GM18861 (cell line): ENCODE measurements at regions not wholly inside any gene's neighbourhood (a gene's known extent, or its start where the extent isn't known, plus 50 kb on each side); places are given as distances from the start of the nearest gene placed in this dataset.

Experiments used
- ATAC-seq: cut with Tn5 transposase; IDR thresholded peaks from one replicate; pipeline ENCODE4 v1.9.1; 2021; ENCODE audit not compliant: unreplicated experiment

GRCh38 chr15:95948411-95948810 is 382.1 kb upstream of the NR2F2 start:
- ATAC-seq: no peak

- no peak for ATAC-seq
Observed at GRCh38 chr15:95953032-95953431, 377.5 kb upstream of the NR2F2 start.

- ATAC-seq: no peak
Observed at GRCh38 chr15:95957861-95958260, 372.6 kb upstream of the NR2F2 start.

GRCh38 chr15:95958382-95958781 is 372.1 kb upstream of the NR2F2 start:
- ATAC-seq: no peak

- no peak for ATAC-seq
Observed at GRCh38 chr15:95968856-95969255, 361.6 kb upstream of the NR2F2 start.

GRCh38 chr15:95970326-95970725 is 360.2 kb upstream of the NR2F2 start:
- no peak for ATAC-seq

GRCh38 chr15:95972041-95972553 is 358.4 kb upstream of the NR2F2 start:
- ATAC-seq: no peak

GRCh38 chr15:95972812-95973211 is 357.7 kb upstream of the NR2F2 start:
- ATAC-seq: no peak

- ATAC-seq: peak; percentile 63
Observed at GRCh38 chr15:95973566-95974256, 356.8 kb upstream of the NR2F2 start.

GRCh38 chr15:95975212-95975611 is 355.3 kb upstream of the NR2F2 start:
- ATAC-seq: peak; percentile 31

GRCh38 chr15:95979286-95979685 is 351.2 kb upstream of the NR2F2 start:
- ATAC-seq: no peak

- ATAC-seq: no peak
Observed at GRCh38 chr15:95981209-95981608, 349.3 kb upstream of the NR2F2 start.

- ATAC-seq: no peak
Observed at GRCh38 chr15:95987299-95987698, 343.2 kb upstream of the NR2F2 start.

GRCh38 chr15:95987886-95988573 is 342.5 kb upstream of the NR2F2 start:
- ATAC-seq: no peak

GRCh38 chr15:95988574-95988887 is 342.0 kb upstream of the NR2F2 start:
- ATAC-seq: no peak

GRCh38 chr15:95989392-95989791 is 341.1 kb upstream of the NR2F2 start:
- no peak for ATAC-seq

GRCh38 chr15:95990833-95991232 is 339.7 kb upstream of the NR2F2 start:
- no peak for ATAC-seq

GRCh38 chr15:95994418-95994817 is 336.1 kb upstream of the NR2F2 start:
- ATAC-seq: no peak

- ATAC-seq: no peak
Observed at GRCh38 chr15:95995375-95996168, 334.9 kb upstream of the NR2F2 start.

- ATAC-seq: no peak
Observed at GRCh38 chr15:95996494-95996893, 334.0 kb upstream of the NR2F2 start.

GRCh38 chr15:95998935-95999334 is 331.6 kb upstream of the NR2F2 start:
- ATAC-seq: no peak
